Mammary epithelial cell (primary cell): ENCODE measurements at regions not wholly inside any gene's neighbourhood (a gene's known extent, or its start where the extent isn't known, plus 50 kb on each side); places are given as distances from the start of the nearest gene placed in this dataset.

ENCODE experiments used
- EZH2 ChIP-seq: IDR thresholded peaks from 2 replicates; pipeline ENCODE4 v1.6.1; 2012; ENCODE audit warnings: low read length, inconsistent platforms, borderline replicate concordance
- TF ChIP-seq, protein P1 (sequence below), 2 donors: IDR thresholded peaks in 1 of 2; conservative IDR thresholded peaks in 1 of 2; 2 replicates each; pipeline ENCODE4 v1.5.1; 2011 to 2012; ENCODE audit warnings: inconsistent platforms in 2 of 2, low read length in 2 of 2, mild to moderate bottlenecking in 2 of 2, control low read depth in 1 of 2, low read depth in 1 of 2; ENCODE audit not compliant: insufficient read depth in 1 of 2; ENCODE audit errors: extremely low read depth in 1 of 2

DNA sequence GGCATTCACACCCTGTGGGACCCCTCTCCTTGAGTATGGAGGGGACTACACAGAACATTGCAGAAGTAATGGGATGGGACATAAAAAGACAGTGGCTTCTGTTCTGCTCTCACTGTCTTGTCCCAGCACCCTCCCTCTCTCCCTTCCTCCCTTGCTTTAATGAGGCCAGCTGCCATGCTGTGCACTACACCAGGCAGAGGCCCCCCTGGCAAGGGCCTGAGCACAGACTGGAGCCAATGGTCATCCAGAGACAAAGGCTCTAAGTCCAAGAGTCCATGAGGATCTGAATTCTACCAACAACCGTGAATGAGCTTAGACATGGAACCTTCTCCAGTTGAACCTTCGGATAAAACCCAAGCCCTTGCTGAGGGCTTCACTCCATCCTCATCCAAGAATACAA lies 263.0 kb downstream of the NDUFA10 start:
- TF ChIP-seq EZH2: no peak
- TF ChIP-seq, protein P1, sequence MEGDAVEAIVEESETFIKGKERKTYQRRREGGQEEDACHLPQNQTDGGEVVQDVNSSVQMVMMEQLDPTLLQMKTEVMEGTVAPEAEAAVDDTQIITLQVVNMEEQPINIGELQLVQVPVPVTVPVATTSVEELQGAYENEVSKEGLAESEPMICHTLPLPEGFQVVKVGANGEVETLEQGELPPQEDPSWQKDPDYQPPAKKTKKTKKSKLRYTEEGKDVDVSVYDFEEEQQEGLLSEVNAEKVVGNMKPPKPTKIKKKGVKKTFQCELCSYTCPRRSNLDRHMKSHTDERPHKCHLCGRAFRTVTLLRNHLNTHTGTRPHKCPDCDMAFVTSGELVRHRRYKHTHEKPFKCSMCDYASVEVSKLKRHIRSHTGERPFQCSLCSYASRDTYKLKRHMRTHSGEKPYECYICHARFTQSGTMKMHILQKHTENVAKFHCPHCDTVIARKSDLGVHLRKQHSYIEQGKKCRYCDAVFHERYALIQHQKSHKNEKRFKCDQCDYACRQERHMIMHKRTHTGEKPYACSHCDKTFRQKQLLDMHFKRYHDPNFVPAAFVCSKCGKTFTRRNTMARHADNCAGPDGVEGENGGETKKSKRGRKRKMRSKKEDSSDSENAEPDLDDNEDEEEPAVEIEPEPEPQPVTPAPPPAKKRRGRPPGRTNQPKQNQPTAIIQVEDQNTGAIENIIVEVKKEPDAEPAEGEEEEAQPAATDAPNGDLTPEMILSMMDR (conservative IDR thresholded peaks at IDR 0.05 in 1 of 2, IDR thresholded peaks at IDR 0.05 in 1 of 2; ENCODE audit: extremely low read depth in 1 of 2, insufficient read depth in 1 of 2, low read depth in 1 of 2, low read length in 2 of 2): no peak
